ENCODE measurements at regions not wholly inside any gene's neighbourhood (a gene's known extent, or its start where the extent isn't known, plus 50 kb on each side); places are given as distances from the start of the nearest gene placed in this dataset.

- TF ChIP-seq CTCF (IDR thresholded peaks at IDR 0.05; ENCODE audit: low read depth, low read length) = no peak
- Histone ChIP-seq H3K27ac (ENCODE audit: low read depth, low read length) (no peak overlapping the region), H3K27me3 (ENCODE audit: control insufficient read depth, insufficient read depth, low read length) (no peaks in the 10 kb centered on the region), H3K4me3 (ENCODE audit: low read depth, low read length) (no peak overlapping the region), H3K9me3 (ENCODE audit: control insufficient read depth, insufficient read depth, low read length) (no peaks in the 10 kb centered on the region)
- DNase-seq (ENCODE audit: low read depth, low spot score) = no peak
- ChIA-PET CTCF (no interaction called here), POLR2A (no interaction called here)
Observed at GRCh38 chr14:83533734-83534133, 1996.2 kb upstream of the FLRT2 start.

- POLR2A ChIA-PET = no interaction called here
- CTCF ChIA-PET = no interaction called here
- DNase-seq (ENCODE audit: low read depth, low spot score) = no peak
Observed at GRCh38 chr14:83534995-83535394, 1994.9 kb upstream of the FLRT2 start.

GRCh38 chr14:83535444-83535843, 1994.5 kb upstream of the FLRT2 start:
- Histone ChIP-seq H3K4me3 (ENCODE audit: low read depth, low read length) (no peak overlapping the region), H3K27ac (ENCODE audit: low read depth, low read length) (no peak overlapping the region), H3K27me3 (ENCODE audit: control insufficient read depth, insufficient read depth, low read length) (no peaks in the 10 kb centered on the region), H3K9me3 (ENCODE audit: control insufficient read depth, insufficient read depth, low read length) (no peaks in the 10 kb centered on the region)
- no peak for DNase-seq (ENCODE audit: low read depth, low spot score)
- no peak for TF ChIP-seq CTCF (IDR thresholded peaks at IDR 0.05; ENCODE audit: low read depth, low read length)
- ChIA-PET CTCF (no interaction called here), POLR2A (no interaction called here)

More at GRCh38 chr14:83534995-83535394, 1994.9 kb upstream of the FLRT2 start:
- Histone ChIP-seq H3K9me3 (ENCODE audit: control insufficient read depth, insufficient read depth, low read length) (no peaks in the 10 kb centered on the region), H3K27me3 (ENCODE audit: control insufficient read depth, insufficient read depth, low read length) (no peaks in the 10 kb centered on the region), H3K4me3 (ENCODE audit: low read depth, low read length) (no peak overlapping the region), H3K27ac (ENCODE audit: low read depth, low read length) (no peak overlapping the region)
- no peak for TF ChIP-seq CTCF (IDR thresholded peaks at IDR 0.05; ENCODE audit: low read depth, low read length)

- DNase-seq (ENCODE audit: low read depth, low spot score) = no peak
- no peak for TF ChIP-seq CTCF (IDR thresholded peaks at IDR 0.05; ENCODE audit: low read depth, low read length)
- Histone ChIP-seq H3K27ac (ENCODE audit: low read depth, low read length) (no peak overlapping the region), H3K4me3 (ENCODE audit: low read depth, low read length) (no peak overlapping the region), H3K9me3 (ENCODE audit: control insufficient read depth, insufficient read depth, low read length) (peaks cover 3% of the 10 kb centered on the region; the same call in 1 of the 2 replicates), H3K27me3 (ENCODE audit: control insufficient read depth, insufficient read depth, low read length) (no peaks in the 10 kb centered on the region)
- ChIA-PET CTCF (interaction anchor here (0.6 to 0.9 kb wide), 2 partner anchors 240 to 778 kb away, joined by 3 to 4 read pairs; no protein-coding TSS in a partner anchor), POLR2A (no interaction called here)
Observed at GRCh38 chr14:83541147-83541546, 1988.8 kb upstream of the FLRT2 start.

- ChIA-PET POLR2A (interaction anchor here (1.1 kb wide), 1 partner anchor 28 kb away, joined by 3 read pairs; no protein-coding TSS in a partner anchor), CTCF (no interaction called here)
- Histone ChIP-seq H3K27me3 (ENCODE audit: control insufficient read depth, insufficient read depth, low read length) (no peaks in the 10 kb centered on the region), H3K4me3 (ENCODE audit: low read depth, low read length) (no peak overlapping the region), H3K27ac (ENCODE audit: low read depth, low read length) (peak overlapping the region; percentile 49), H3K9me3 (ENCODE audit: control insufficient read depth, insufficient read depth, low read length) (no peaks in the 10 kb centered on the region)
- no peak for TF ChIP-seq CTCF (IDR thresholded peaks at IDR 0.05; ENCODE audit: low read depth, low read length)
- peak; percentile 23 for DNase-seq (ENCODE audit: low read depth, low spot score)
Observed at GRCh38 chr14:83548061-83548839, 1981.7 kb upstream of the FLRT2 start.
